Endothelial cell of umbilical vein (primary cell): ENCODE measurements at regions not wholly inside any gene's neighbourhood (a gene's known extent, or its start where the extent isn't known, plus 50 kb on each side); places are given as distances from the start of the nearest gene placed in this dataset.

Source experiments
- GATA2 ChIP-seq: IDR thresholded peaks from 2 replicates; pipeline ENCODE4 v1.7.0; 2011; ENCODE audit warnings: low read depth, mild to moderate bottlenecking, moderate library complexity, mixed read lengths, low read length; ENCODE audit not compliant: insufficient read length, insufficient read depth
- POLR2A ChIP-seq: IDR thresholded peaks from 2 replicates; pipeline ENCODE4 v1.6.1; 2012; ENCODE audit warnings: low read depth, mild to moderate bottlenecking, control low read depth, low read length
- POLR2AphosphoS5 ChIP-seq: IDR thresholded peaks from 2 replicates; pipeline ENCODE4 v1.6.1; 2012; ENCODE audit warnings: low read depth, mild to moderate bottlenecking, control low read depth, low read length, moderate library complexity; ENCODE audit not compliant: insufficient read depth
- TF ChIP-seq, protein P1 (sequence below), 2 donors: IDR thresholded peaks; 1 replicate in 1 of 2; 2 replicates in 1 of 2; pipeline ENCODE4 v1.5.1; 2011; ENCODE audit warnings: low read length in 2 of 2, mild to moderate bottlenecking in 2 of 2, moderate library complexity in 2 of 2, control low read depth in 1 of 2, inconsistent platforms in 1 of 2, low read depth in 1 of 2; ENCODE audit not compliant: insufficient read depth in 1 of 2; ENCODE audit errors: extremely low read depth in 1 of 2
- TF ChIP-seq, protein P2 (sequence below): IDR thresholded peaks from 2 replicates; pipeline ENCODE4 v1.6.1; 2011; ENCODE audit not compliant: insufficient read depth, insufficient read length

GRCh38 chr18:68150961-68151360 is 563.9 kb downstream of the TMX3 start:
- TF ChIP-seq, protein P1, sequence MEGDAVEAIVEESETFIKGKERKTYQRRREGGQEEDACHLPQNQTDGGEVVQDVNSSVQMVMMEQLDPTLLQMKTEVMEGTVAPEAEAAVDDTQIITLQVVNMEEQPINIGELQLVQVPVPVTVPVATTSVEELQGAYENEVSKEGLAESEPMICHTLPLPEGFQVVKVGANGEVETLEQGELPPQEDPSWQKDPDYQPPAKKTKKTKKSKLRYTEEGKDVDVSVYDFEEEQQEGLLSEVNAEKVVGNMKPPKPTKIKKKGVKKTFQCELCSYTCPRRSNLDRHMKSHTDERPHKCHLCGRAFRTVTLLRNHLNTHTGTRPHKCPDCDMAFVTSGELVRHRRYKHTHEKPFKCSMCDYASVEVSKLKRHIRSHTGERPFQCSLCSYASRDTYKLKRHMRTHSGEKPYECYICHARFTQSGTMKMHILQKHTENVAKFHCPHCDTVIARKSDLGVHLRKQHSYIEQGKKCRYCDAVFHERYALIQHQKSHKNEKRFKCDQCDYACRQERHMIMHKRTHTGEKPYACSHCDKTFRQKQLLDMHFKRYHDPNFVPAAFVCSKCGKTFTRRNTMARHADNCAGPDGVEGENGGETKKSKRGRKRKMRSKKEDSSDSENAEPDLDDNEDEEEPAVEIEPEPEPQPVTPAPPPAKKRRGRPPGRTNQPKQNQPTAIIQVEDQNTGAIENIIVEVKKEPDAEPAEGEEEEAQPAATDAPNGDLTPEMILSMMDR (IDR thresholded peaks at IDR 0.05; ENCODE audit: extremely low read depth in 1 of 2, insufficient read depth in 1 of 2, low read depth in 1 of 2, low read length in 2 of 2), result no peak
- TF ChIP-seq, protein P2, sequence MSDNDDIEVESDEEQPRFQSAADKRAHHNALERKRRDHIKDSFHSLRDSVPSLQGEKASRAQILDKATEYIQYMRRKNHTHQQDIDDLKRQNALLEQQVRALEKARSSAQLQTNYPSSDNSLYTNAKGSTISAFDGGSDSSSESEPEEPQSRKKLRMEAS, result no peak
- TF ChIP-seq GATA2 (no peak), POLR2A (no peak), POLR2AphosphoS5 (no peak)
